Cardiac muscle cell (in vitro differentiated cells and primary cell): ENCODE measurements at regions not wholly inside any gene's neighbourhood (a gene's known extent, or its start where the extent isn't known, plus 50 kb on each side); places are given as distances from the start of the nearest gene placed in this dataset.

Experiments used
- DNase-seq, 2 donors: peaks; one replicate each; pipeline versions ENCODE4 v3.0.0 to v3.0.0-alpha.2; 2010 to 2017; ENCODE audit warnings: low read depth in 1 of 2, low spot score in 1 of 2
- H3K27ac ChIP-seq: fragments of 200-600 bp; sonication (generic); 2 replicates; pipeline ENCODE4 v1.5.1; 2016
- H3K27me3 ChIP-seq: fragments of 200-600 bp; sonication (generic); 2 replicates; pipeline ENCODE4 v1.6.0; 2016; ENCODE audit warnings: control low read depth
- H3K36me3 ChIP-seq: fragments of 200-600 bp; sonication (generic); 2 replicates; pipeline ENCODE4 v1.5.1; 2016; ENCODE audit warnings: control low read depth
- H3K4me1 ChIP-seq: fragments of 200-600 bp; sonication (generic); 2 replicates; pipeline ENCODE4 v1.8.1; 2017; ENCODE audit warnings: low read depth, mild to moderate bottlenecking, mixed run types
- H3K4me3 ChIP-seq: fragments of 200-600 bp; sonication (generic); 2 replicates; pipeline ENCODE4 v1.5.1; 2016; ENCODE audit warnings: mild to moderate bottlenecking
- H3K9me3 ChIP-seq: fragments of 200-600 bp; sonication (generic); 2 replicates; pipeline ENCODE4 v1.5.1; 2017; ENCODE audit warnings: low read depth, mild to moderate bottlenecking, control low read depth
- CTCF ChIP-seq: IDR thresholded peaks from 2 replicates; pipeline ENCODE4 v1.5.1; 2012; ENCODE audit warnings: low read depth, mild to moderate bottlenecking, low read length

- Histone ChIP-seq H3K27me3 (no peaks in the 10 kb centered on the region), H3K27ac (no peak overlapping the region)
- TF ChIP-seq CTCF: no peak
Observed at GRCh38 chr3:88616413-88616812, 466.7 kb downstream of the C3orf38 start.

GRCh38 chr3:88617283-88617682 is 467.5 kb downstream of the C3orf38 start:
- Histone ChIP-seq H3K9me3 (no peaks in the 10 kb centered on the region), H3K4me3 (no peak overlapping the region), H3K36me3 (no peaks in the 10 kb centered on the region), H3K27ac (no peak overlapping the region), H3K27me3 (no peaks in the 10 kb centered on the region), H3K4me1 (no peaks in the 10 kb centered on the region)
- TF ChIP-seq CTCF: no peak
- no peak for DNase-seq

More at GRCh38 chr3:88616413-88616812, 466.7 kb downstream of the C3orf38 start:
- no peaks in the 10 kb centered on the region for H3K4me1 ChIP-seq
- no peaks in the 10 kb centered on the region for H3K9me3 ChIP-seq
- H3K36me3 ChIP-seq: no peaks in the 10 kb centered on the region
- DNase-seq: no peak
- no peak overlapping the region for H3K4me3 ChIP-seq

DNA sequence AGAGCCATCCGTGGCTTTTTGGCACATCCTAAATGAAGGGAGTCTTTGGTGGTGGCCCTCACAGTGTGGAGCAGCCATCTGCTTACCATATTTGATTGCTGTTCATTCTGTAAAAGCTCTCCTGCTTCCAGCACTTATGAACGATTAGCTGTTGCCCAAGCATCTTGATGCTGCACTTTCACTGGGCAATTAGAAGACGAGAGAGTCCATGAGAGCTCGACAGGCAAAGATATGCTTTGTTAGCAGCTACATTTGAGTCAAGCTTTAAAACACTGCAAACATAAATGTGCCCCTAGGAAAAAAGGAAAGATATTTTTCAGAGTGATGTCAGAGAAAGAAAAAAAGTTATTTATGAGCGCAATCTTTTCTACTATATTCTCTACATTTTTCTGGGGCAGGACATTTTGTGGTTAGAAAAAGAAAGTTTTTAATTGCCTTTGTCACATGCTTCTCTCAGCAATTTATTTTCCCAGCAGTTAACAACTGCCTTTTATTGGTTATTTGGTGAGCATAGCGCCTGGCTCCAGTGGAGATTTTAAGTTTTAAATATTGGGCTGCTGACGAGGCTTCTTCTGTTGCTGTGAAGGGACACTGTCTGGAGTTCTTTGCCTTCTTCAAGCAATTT is 468.4 kb downstream of the C3orf38 start:
- no peak overlapping the region for H3K4me3 ChIP-seq
- H3K36me3 ChIP-seq: no peaks in the 10 kb centered on the region
- H3K27ac ChIP-seq: no peak overlapping the region
- no peaks in the 10 kb centered on the region for H3K27me3 ChIP-seq
- no peaks in the 10 kb centered on the region for H3K9me3 ChIP-seq
- no peak for TF ChIP-seq CTCF
- no peaks in the 10 kb centered on the region for H3K4me1 ChIP-seq
- DNase-seq: peak in 1 of 2 donors; percentile 45

DNA sequence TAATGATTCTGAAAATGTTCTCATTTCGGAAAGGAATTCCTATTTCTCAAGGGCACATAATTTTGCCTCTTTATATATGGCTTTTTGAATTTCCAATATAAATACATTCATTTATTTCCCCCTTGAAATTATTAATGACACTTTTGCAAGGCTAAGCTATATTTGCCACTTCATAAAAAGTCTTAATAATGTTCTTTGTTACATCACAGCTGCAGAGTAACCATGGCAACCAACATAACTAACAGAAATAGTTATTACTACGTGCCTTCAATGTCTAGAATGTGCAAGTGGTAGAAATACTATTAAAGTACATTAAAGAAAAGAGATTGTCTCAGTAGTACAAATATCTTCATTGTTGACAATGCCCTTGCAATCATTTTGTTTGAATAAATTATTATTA is 471.8 kb downstream of the C3orf38 start:
- H3K27me3 ChIP-seq: no peaks in the 10 kb centered on the region
- no peak overlapping the region for H3K4me3 ChIP-seq
- H3K27ac ChIP-seq: no peak overlapping the region
- no peak for DNase-seq
- peaks cover 6% of the 10 kb centered on the region for H3K4me1 ChIP-seq
- no peaks in the 10 kb centered on the region for H3K9me3 ChIP-seq
- H3K36me3 ChIP-seq: no peaks in the 10 kb centered on the region
- no peak for TF ChIP-seq CTCF

DNA sequence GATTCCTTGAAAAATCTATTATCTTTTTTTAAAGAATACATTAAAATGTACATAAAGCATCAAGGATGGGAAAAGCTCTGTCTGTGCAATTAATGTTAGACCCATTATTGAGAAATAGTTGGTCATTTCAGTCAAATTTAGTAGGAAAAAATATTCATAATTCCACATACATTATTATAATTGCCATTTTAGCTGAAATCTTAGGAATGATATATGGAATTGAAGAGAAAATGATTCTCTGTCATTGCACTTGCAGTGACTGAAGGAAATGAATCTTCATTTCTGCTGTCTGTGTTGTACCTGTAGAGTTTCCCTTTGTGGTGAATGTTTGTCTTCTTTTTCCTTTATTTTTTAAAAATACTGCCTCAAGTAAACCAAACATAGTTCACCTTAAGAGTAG is 473.9 kb downstream of the C3orf38 start:
- H3K27ac ChIP-seq: no peak overlapping the region
- H3K9me3 ChIP-seq: no peaks in the 10 kb centered on the region
- H3K27me3 ChIP-seq: no peaks in the 10 kb centered on the region
- DNase-seq: no peak
- no peak for TF ChIP-seq CTCF
- H3K4me3 ChIP-seq: no peak overlapping the region
- H3K4me1 ChIP-seq: peaks cover 12% of the 10 kb centered on the region
- no peaks in the 10 kb centered on the region for H3K36me3 ChIP-seq
